A673 (cell line): ENCODE measurements at regions not wholly inside any gene's neighbourhood (a gene's known extent, or its start where the extent isn't known, plus 50 kb on each side); places are given as distances from the start of the nearest gene placed in this dataset.

ENCODE experiments used
- CTCF ChIP-seq: fragments of 300-800, 200-600 bp; sonication (generic); conservative IDR thresholded peaks from 2 replicates; pipeline ENCODE4 v1.5.1; 2017; ENCODE audit warnings: low read depth, mild to moderate bottlenecking, antibody characterized with exemption, low read length, moderate library complexity, mixed read lengths
- EZH2 ChIP-seq: fragments of 200-600 bp; sonication (generic); IDR thresholded peaks from 2 replicates; pipeline ENCODE4 v1.6.1; 2017; ENCODE audit warnings: borderline replicate concordance, low read depth, mild to moderate bottlenecking, mixed read lengths, antibody characterized with exemption, low read length; ENCODE audit not compliant: poor library complexity, severe bottlenecking

DNA sequence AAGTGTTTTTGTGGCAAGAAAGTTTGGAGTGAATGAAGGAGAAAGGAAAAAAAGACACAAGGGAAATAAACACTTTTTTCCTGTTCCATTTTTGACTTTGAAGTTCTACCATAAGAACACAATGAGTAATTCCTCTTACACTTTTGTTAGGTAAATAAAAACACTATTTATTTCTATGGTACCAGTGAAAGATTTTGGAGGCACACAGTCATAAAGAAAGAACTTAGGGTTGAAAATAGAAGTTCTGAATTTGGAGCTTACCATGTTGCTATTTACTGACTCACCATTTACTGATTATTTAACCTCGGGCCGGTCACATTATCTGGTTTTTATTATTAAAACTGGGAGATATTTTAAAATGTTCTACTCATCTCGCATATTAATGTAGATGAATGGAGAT is 367.8 kb downstream of the TLE1 start:
- no peak for TF ChIP-seq CTCF
- TF ChIP-seq EZH2, result no peak
